ENCODE measurements at regions not wholly inside any gene's neighbourhood (a gene's known extent, or its start where the extent isn't known, plus 50 kb on each side); places are given as distances from the start of the nearest gene placed in this dataset.

- Mint-ChIP-seq H3K4me1 (peaks cover 20 to 27% of the 10 kb centered on the region in 2 experiments), H3K36me3 (ENCODE audit: insufficient read depth in 1 of 3, low read depth in 3 of 3) (peaks cover 2 to 8% (median 3%) of the 10 kb centered on the region in 3 experiments; a peak in 4 of 7 replicates), H3K27ac (no peak overlapping the region), H3K27me3 (ENCODE audit: low read depth) (peaks cover 25% of the 10 kb centered on the region), H3K4me3 (no peak overlapping the region), H3K9me3 (peaks cover 13 to 15% of the 10 kb centered on the region in 2 experiments)
- H4K5ac ChIP-seq (ENCODE audit: insufficient read length, low read depth, low read length): no peak overlapping the region
- no peak for DNase-seq
- H3K23ac ChIP-seq (ENCODE audit: insufficient read length, low read depth, low read length): no peak overlapping the region
- no peak overlapping the region for H3K9ac ChIP-seq (ENCODE audit: extremely low read depth, insufficient read length, low read length)
- H3K4me1 ChIP-seq (ENCODE audit: insufficient read depth, low read length): no peaks in the 10 kb centered on the region
- no peaks in the 10 kb centered on the region for H3K79me2 ChIP-seq (ENCODE audit: insufficient read depth, low read length)
- H3K9me3 ChIP-seq (ENCODE audit: control insufficient read depth, low read depth, low read length): peaks cover 4% of the 10 kb centered on the region
- no peak overlapping the region for H2BK15ac ChIP-seq (ENCODE audit: low read depth, low read length)
- no peak overlapping the region for H2BK20ac ChIP-seq (ENCODE audit: low read depth, low read length, poor library complexity, severe bottlenecking)
- no peak overlapping the region for H3K56ac ChIP-seq (ENCODE audit: insufficient read length, low read depth, low read length)
- H4K91ac ChIP-seq (ENCODE audit: insufficient read length, low read depth, low read length): no peak overlapping the region
- no peak overlapping the region for H2AK5ac ChIP-seq (ENCODE audit: insufficient read length, low read length)
- H2AFZ ChIP-seq (ENCODE audit: low read length): no peak overlapping the region
- no peak for TF ChIP-seq CTCF (conservative IDR thresholded peaks at IDR 0.05)
- no peaks in the 10 kb centered on the region; the same call in 1 of the 2 replicates for H3K27me3 ChIP-seq (ENCODE audit: insufficient read depth, low read length)
- H3T11ph ChIP-seq (ENCODE audit: low read length): no peak overlapping the region
- H3K4me2 ChIP-seq (ENCODE audit: insufficient read depth, insufficient read length, low read length): no peak overlapping the region
- no peaks in the 10 kb centered on the region for H3K79me1 ChIP-seq (ENCODE audit: insufficient read depth, low read depth, low read length, poor library complexity, severe bottlenecking)
- no peak overlapping the region for H2BK12ac ChIP-seq (ENCODE audit: insufficient read length, low read depth, low read length)
- H4K8ac ChIP-seq (replicated peaks; ENCODE audit: insufficient read length, low read depth, low read length): no peak overlapping the region
- H3K23me2 ChIP-seq (ENCODE audit: insufficient read length, low read depth, low read length, poor library complexity, severe bottlenecking): no peaks in the 10 kb centered on the region
- H3K27ac ChIP-seq (ENCODE audit: insufficient read length, low read depth, low read length): no peak overlapping the region
- no peak overlapping the region for H2BK5ac ChIP-seq (ENCODE audit: insufficient read length, low read length)
- WGBS (ENCODE audit: extremely low coverage, insufficient read length, low lambda C conversion rate): no CpG with 5 or more reads among the region's 4 CpGs
- H3K4ac ChIP-seq (ENCODE audit: low read depth, low read length): no peak overlapping the region
- no peaks in the 10 kb centered on the region for H4K20me1 ChIP-seq (ENCODE audit: control insufficient read depth, insufficient read depth, insufficient read length)
- no peak overlapping the region for H3K18ac ChIP-seq (ENCODE audit: insufficient read length, low read depth, low read length)
- no peak overlapping the region for H2BK120ac ChIP-seq (ENCODE audit: low read depth, low read length, poor library complexity, severe bottlenecking)
- H3K14ac ChIP-seq (ENCODE audit: insufficient read depth, low read length): no peak overlapping the region
Measured at GRCh38 chr12:126106706-126107105, 1041.5 kb downstream of the AACS start.

Measured in H9 (cell line).